Stomach (tissue), 8 donors: ENCODE measurements at regions not wholly inside any gene's neighbourhood (a gene's known extent, or its start where the extent isn't known, plus 50 kb on each side); places are given as distances from the start of the nearest gene placed in this dataset.
"Not testable (repeated sequence)": the region's sequence is repeated elsewhere in the genome, so short reads cannot be mapped to it uniquely, and the experiment has no call there.

Source experiments
- DNase-seq, 2 donors: peaks; one replicate each; pipeline versions ENCODE4 v3.0.0 to v3.0.0-alpha.2; 2013 to 2019
- H3K27ac ChIP-seq, 5 donors: fragments of 200-600 bp in 4 of 5; sonication (generic) in 4 of 5; one replicate each; pipeline ENCODE4 v1.5.1; 2013 to 2019; ENCODE audit warnings: mild to moderate bottlenecking in 1 of 5, moderate library complexity in 1 of 5
- H3K27me3 ChIP-seq, 3 donors: fragments of 200-600 bp; sonication (generic); one replicate each; pipeline ENCODE4 v1.5.1; 2017 to 2019; ENCODE audit warnings: mixed run types in 1 of 3
- H3K36me3 ChIP-seq, 4 donors: fragments of 200-600 bp; sonication (generic); 1 replicate in 3 of 4; 2 replicates in 1 of 4; pipeline ENCODE4 v1.5.1; 2016 to 2019
- H3K4me1 ChIP-seq, 4 donors: fragments of 200-600 bp; sonication (generic); one replicate each; pipeline ENCODE4 v1.5.1; 2016 to 2019
- H3K4me3 ChIP-seq, 4 donors: fragments of 200-600 bp; sonication (generic) in 3 of 4; one replicate each; pipeline ENCODE4 v1.5.1; 2016 to 2019; ENCODE audit warnings: mild to moderate bottlenecking in 1 of 4
- H3K9me3 ChIP-seq, 4 donors: fragments of 200-600 bp; sonication (generic); one replicate each; pipeline ENCODE4 v1.5.1; 2016 to 2019
- CTCF ChIP-seq, 7 experiments: fragments of 450-650 bp in 4 of 7; fragments of 200-600 bp in 3 of 7; sonication (generic) in 3 of 7; IDR thresholded peaks; one replicate each; pipeline ENCODE4 v1.5.1; 2016 to 2019; ENCODE audit warnings: antibody characterized with exemption in 7 of 7, control low read depth in 2 of 7, mild to moderate bottlenecking in 1 of 7
- EP300 ChIP-seq: sonication (generic); formaldehyde crosslinking; IDR thresholded peaks from one replicate; pipeline ENCODE4 v1.6.1; 2017; ENCODE audit warnings: antibody characterized with exemption
- POLR2A ChIP-seq, 4 donors: fragments of 450-650 bp; IDR thresholded peaks; one replicate each; pipeline ENCODE4 v1.6.1; 2016; ENCODE audit warnings: antibody characterized with exemption in 4 of 4, control low read depth in 2 of 4, mild to moderate bottlenecking in 1 of 4, moderate library complexity in 1 of 4
- POLR2AphosphoS5 ChIP-seq, 3 donors: sonication (generic); formaldehyde crosslinking; IDR thresholded peaks; one replicate each; pipeline ENCODE4 v1.6.1; 2016; ENCODE audit warnings: antibody characterized with exemption in 3 of 3
- WGBS, 5 donors: extraction: QIAGEN DNeasy Blood & Tissue Kit in 3 of 5; methylation state at CpG; one replicate each; pipeline versions ENCODE4 v1.1.5 to v1.1.7; 2013 to 2018; 5-methylcytosine and 5-hydroxymethylcytosine counted together
- intact Hi-C: fragments of 100-400 bp; cut with DNase I; formaldehyde crosslinking; loops from one replicate; pipeline ENCODE4 v1.15.1; 2023; ENCODE audit warnings: low total_unique reads
- donor health status: healthy with polysubstance abuse.
- donor health status: Bipolar disorder and iron deficiency.
- donor health status: healthy.

GRCh38 chr12:88684610-88685009 is 104.3 kb upstream of the KITLG start:
- Histone ChIP-seq H3K9me3 (no peaks in the 10 kb centered on the region), H3K36me3 (no peaks in the 10 kb centered on the region)
- no peak for TF ChIP-seq POLR2AphosphoS5 (IDR thresholded peaks at IDR 0.05)

GRCh38 chr12:88684170-88684569 is 103.9 kb upstream of the KITLG start:
- H3K36me3 ChIP-seq: no peaks in the 10 kb centered on the region
- DNase-seq: no peak
- H3K4me1 ChIP-seq: no peaks in the 10 kb centered on the region
- intact Hi-C loops: no loop called here
- 70 to 78% (median 71%) methylated on average over 2 of the region's 2 CpGs for WGBS, 5 donors
- H3K27ac ChIP-seq: no peak overlapping the region
- TF ChIP-seq CTCF (IDR thresholded peaks at IDR 0.05): no peak
- no peak for TF ChIP-seq POLR2A (IDR thresholded peaks at IDR 0.05)
- no peak for TF ChIP-seq POLR2AphosphoS5 (IDR thresholded peaks at IDR 0.05)
- TF ChIP-seq EP300: no peak
- H3K9me3 ChIP-seq: no peaks in the 10 kb centered on the region
- no peak overlapping the region for H3K4me3 ChIP-seq
- no peaks in the 10 kb centered on the region for H3K27me3 ChIP-seq

More at GRCh38 chr12:88684610-88685009, 104.3 kb upstream of the KITLG start:
- DNase-seq: no peak
- Histone ChIP-seq H3K27me3 (no peaks in the 10 kb centered on the region), H3K27ac (no peak overlapping the region), H3K4me3 (no peak overlapping the region), H3K4me1 (no peaks in the 10 kb centered on the region)
- intact Hi-C loops: no loop called here
- WGBS, 5 donors: 45 to 71% (median 52%) methylated on average over 2 of the region's 2 CpGs

- Histone ChIP-seq H3K27me3 (no peaks in the 10 kb centered on the region), H3K9me3 (no peaks in the 10 kb centered on the region), H3K4me1 (no peaks in the 10 kb centered on the region), H3K36me3 (no peaks in the 10 kb centered on the region), H3K4me3 (no peak overlapping the region), H3K27ac (no peak overlapping the region)
- 21 to 68% (median 40%) methylated on average over 1 of the region's 1 CpG for WGBS, 5 donors
- DNase-seq: no peak
- TF ChIP-seq POLR2AphosphoS5 (IDR thresholded peaks at IDR 0.05): no peak
- TF ChIP-seq EP300: no peak
- TF ChIP-seq CTCF (IDR thresholded peaks at IDR 0.05): no peak
- no peak for TF ChIP-seq POLR2A (IDR thresholded peaks at IDR 0.05)
- intact Hi-C loops: no loop called here
Measured at GRCh38 chr12:88683628-88684027, 103.4 kb upstream of the KITLG start.

GRCh38 chr12:88681271-88681670 is 101.0 kb upstream of the KITLG start:
- H3K27me3 ChIP-seq: no peaks in the 10 kb centered on the region
- TF ChIP-seq EP300: no peak
- TF ChIP-seq CTCF (IDR thresholded peaks at IDR 0.05): no peak
- no peak for TF ChIP-seq POLR2A (IDR thresholded peaks at IDR 0.05)
- no peak for TF ChIP-seq POLR2AphosphoS5 (IDR thresholded peaks at IDR 0.05)
- H3K9me3 ChIP-seq: no peaks in the 10 kb centered on the region
- intact Hi-C loops: no loop called here
- WGBS, 5 donors: 86 to 100% (median 93%) methylated on average over 1 of the region's 1 CpG
- no peaks in the 10 kb centered on the region for H3K36me3 ChIP-seq
- DNase-seq: no peak
- H3K4me3 ChIP-seq: no peak overlapping the region
- H3K4me1 ChIP-seq: no peaks in the 10 kb centered on the region
- H3K27ac ChIP-seq: no peak overlapping the region

- Histone ChIP-seq H3K27ac (no peak overlapping the region), H3K27me3 (no peaks in the 10 kb centered on the region), H3K9me3 (no peaks in the 10 kb centered on the region), H3K36me3 (no peaks in the 10 kb centered on the region), H3K4me1 (no peaks in the 10 kb centered on the region), H3K4me3 (no peak overlapping the region)
- intact Hi-C loops: no loop called here
- DNase-seq: no peak
- no peak for TF ChIP-seq EP300
- no peak for TF ChIP-seq POLR2A (IDR thresholded peaks at IDR 0.05)
- no peak for TF ChIP-seq POLR2AphosphoS5 (IDR thresholded peaks at IDR 0.05)
- TF ChIP-seq CTCF (IDR thresholded peaks at IDR 0.05): no peak
Measured at GRCh38 chr12:88677464-88677863, 97.2 kb upstream of the KITLG start.

- peak in 1 of 2 donors; percentile 57 for DNase-seq
- H3K4me1 ChIP-seq, H3K36me3 ChIP-seq, H3K9me3 ChIP-seq, intact Hi-C loops, H3K27ac ChIP-seq, H3K27me3 ChIP-seq, H3K4me3 ChIP-seq: not testable (repeated sequence)
- WGBS, 5 donors: 48 to 61% (median 58%) methylated on average over 3 to 5 of the region's 5 CpGs
Measured at GRCh38 chr12:88667615-88668014, 87.3 kb upstream of the KITLG start.
